AG09309 (cell line): ENCODE measurements at regions not wholly inside any gene's neighbourhood (a gene's known extent, or its start where the extent isn't known, plus 50 kb on each side); places are given as distances from the start of the nearest gene placed in this dataset.

Experiments
- DNase-seq: peaks from one replicate; pipeline ENCODE4 v3.0.0-alpha.2; 2010; ENCODE audit warnings: low read depth
- H3K4me3 ChIP-seq: 2 replicates; pipeline ENCODE4 v1.5.1; 2011; ENCODE audit warnings: mild to moderate bottlenecking, low read depth, low read length, moderate library complexity; ENCODE audit not compliant: control insufficient read depth
- TF ChIP-seq, protein P1 (sequence below): IDR thresholded peaks from 2 replicates; pipeline ENCODE4 v1.5.1; 2011; ENCODE audit warnings: mild to moderate bottlenecking, low read depth, low read length, inconsistent platforms; ENCODE audit not compliant: insufficient read depth, control insufficient read depth; ENCODE audit errors: missing control alignments

DNA sequence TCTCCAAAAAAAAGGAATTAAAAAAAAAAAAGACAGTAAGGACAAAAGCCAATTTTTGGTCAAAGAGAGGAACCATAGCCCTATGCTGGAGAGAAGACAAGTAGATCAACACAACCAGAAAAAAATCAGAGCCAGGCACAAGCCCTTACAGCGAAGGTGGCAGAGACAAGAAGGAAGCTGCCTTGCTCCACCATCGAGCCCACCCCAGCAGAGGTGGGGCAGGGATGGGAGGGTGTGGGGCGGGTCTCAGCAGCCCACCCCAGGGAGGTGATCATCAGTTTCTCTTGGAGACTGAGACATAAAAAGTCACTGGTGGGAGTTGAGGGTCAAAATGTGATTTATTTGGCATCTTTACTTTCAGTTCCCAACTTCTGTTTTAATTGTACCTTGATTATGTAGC lies 332.4 kb downstream of the FOXO1 start:
- no peak for DNase-seq

DNA sequence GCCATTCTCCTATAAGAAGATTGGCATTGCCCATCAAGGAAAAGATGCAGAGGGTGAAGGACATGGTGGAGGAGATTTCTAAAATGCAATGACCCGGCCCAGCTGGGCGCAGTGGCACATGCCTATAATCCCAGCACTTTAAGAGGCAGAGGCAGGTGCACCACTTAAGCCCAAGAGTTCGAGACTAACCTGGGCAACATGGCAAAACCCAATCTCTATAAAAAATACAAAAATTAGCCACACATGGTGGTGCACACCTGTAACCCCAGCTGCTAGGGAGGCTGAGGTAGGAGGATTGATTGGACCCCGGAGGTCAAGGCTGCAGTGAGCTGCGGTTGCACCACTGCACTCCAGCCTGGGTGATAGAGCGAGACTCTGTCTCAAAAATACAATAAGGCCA lies 331.8 kb downstream of the FOXO1 start:
- TF ChIP-seq, protein P1, sequence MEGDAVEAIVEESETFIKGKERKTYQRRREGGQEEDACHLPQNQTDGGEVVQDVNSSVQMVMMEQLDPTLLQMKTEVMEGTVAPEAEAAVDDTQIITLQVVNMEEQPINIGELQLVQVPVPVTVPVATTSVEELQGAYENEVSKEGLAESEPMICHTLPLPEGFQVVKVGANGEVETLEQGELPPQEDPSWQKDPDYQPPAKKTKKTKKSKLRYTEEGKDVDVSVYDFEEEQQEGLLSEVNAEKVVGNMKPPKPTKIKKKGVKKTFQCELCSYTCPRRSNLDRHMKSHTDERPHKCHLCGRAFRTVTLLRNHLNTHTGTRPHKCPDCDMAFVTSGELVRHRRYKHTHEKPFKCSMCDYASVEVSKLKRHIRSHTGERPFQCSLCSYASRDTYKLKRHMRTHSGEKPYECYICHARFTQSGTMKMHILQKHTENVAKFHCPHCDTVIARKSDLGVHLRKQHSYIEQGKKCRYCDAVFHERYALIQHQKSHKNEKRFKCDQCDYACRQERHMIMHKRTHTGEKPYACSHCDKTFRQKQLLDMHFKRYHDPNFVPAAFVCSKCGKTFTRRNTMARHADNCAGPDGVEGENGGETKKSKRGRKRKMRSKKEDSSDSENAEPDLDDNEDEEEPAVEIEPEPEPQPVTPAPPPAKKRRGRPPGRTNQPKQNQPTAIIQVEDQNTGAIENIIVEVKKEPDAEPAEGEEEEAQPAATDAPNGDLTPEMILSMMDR, result no peak
- DNase-seq, result no peak

More for the DNA sequence above, 332.4 kb downstream of the FOXO1 start:
- H3K4me3 ChIP-seq, result no peak overlapping the region
- TF ChIP-seq, protein P1, result no peak

DNA sequence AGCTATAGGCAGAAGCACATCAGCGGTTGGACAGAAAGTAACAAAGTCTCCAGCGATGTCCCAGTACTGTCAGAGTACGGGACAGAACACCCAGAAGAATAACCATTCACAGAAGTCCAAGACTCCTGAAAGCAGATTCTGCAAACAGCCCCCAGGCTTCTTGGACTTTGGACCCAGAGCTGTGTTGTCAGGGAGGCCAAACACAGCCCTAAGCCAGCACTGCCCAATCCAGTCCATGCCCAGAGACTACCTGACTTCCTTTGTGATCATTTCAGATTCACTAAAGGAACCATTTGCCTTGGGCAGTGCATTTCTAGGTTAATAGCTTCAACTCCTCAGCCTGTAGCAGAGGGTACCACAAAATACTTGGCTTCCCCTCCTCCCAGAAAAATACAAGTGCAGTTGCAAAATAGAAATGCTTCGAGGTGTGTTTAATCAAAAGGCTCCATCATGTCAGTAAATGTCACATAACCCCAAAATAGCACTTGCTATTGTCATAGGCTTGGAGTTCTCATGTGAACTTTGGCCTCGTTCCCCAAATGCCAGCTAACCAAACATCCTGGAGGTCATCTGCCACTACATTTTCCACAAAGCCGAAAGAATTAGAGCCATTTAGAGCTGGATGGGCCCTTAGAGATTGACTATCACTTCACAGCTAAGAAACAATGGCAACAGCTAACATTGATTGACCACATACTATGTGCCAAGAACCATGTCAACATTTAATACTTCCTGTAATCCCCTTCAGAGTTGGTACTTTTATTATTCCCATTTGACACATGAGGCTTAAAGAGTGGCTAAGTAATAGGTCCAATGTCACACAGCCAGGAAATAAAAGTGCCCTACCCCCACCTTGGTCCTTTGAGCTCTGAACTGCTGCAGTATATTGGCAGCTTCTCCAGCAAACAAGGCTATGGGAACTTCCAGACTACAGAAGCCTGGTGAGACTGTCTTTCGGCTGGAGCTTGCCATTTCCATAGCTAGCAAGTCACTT lies 329.9 kb downstream of the FOXO1 start:
- no peak overlapping the region for H3K4me3 ChIP-seq
- TF ChIP-seq, protein P1, result no peak
- no peak for DNase-seq

More for the DNA sequence above, 331.8 kb downstream of the FOXO1 start:
- no peak overlapping the region for H3K4me3 ChIP-seq

DNA sequence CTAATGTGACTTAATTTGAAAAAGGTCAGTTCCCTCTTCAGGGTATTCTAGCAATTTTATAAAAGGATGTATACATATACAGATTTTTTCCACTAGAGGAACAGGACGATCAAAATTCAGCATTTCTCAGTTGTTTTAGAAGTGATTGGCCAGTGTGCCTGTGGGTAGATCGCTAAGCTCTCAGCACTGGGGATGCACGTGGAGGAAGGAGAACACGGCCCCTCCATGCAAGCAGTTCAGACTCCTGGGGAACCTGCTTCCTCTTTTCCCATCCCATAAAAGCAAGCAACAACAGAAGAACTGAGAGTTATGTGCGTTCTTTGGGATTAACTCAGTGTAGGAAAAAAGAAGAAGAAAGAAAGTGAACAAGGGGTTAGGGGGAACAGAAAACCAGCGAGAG lies 328.8 kb downstream of the FOXO1 start:
- TF ChIP-seq, protein P1, result no peak
- DNase-seq, result no peak
- no peak overlapping the region for H3K4me3 ChIP-seq

DNA sequence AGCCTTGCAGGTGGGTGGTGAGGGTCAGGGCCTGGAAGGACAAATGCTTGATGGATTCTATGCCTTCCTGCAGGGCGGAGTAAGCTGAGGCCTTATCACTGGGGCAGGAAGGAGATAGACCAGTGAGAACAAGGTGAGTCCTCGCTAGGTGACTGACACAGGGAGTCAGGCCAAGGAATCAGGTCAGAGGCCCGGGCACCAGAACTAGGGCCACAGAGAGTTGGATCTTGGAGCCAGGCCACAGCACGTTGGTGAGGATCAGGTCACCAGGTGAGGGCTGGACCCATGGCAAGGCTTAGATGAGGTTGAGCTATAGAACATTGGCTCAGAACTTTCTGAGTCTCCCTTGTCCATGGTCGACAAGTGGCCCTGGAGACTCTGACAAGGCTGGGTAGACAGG lies 328.2 kb downstream of the FOXO1 start:
- no peak for DNase-seq
- TF ChIP-seq, protein P1, result no peak
- no peak overlapping the region for H3K4me3 ChIP-seq

DNA sequence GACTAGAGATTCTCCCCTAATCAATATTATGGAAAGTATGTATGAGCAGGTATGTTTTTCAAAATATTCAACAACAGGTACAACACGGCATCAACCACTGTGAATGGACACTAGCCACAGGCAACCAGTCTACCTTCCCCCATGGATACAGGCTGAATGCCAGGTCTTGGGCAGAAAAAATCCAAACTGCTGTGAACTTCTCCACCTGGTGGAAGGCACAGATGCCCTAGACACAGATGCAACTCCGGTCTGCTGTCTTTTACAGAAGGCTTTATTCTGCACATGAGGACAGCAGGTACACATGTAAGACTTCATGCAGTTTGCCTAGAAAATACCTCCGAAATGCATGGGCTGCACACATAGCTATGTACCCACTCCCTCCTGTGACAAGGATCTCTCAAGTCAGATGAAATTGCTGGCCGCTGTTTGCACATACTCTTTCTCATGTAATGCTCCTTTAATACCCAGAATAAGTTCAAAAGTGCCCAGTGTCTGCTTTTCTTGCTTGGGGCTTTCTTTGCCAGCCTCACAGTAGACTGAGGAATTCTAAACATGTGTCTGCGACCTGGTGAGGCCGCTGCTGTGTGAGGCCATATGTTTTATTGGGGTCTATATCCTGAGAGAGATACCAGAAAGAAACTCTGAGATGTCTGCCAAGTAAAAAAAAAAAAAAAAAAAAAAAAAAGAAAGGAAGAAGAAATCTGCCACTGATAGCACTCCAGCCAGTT lies 325.9 kb downstream of the FOXO1 start:
- H3K4me3 ChIP-seq, result no peak overlapping the region
- TF ChIP-seq, protein P1, result peak; percentile 10
- no peak for DNase-seq
